Lower leg skin (tissue), 4 donors: ENCODE measurements at regions not wholly inside any gene's neighbourhood (a gene's known extent, or its start where the extent isn't known, plus 50 kb on each side); places are given as distances from the start of the nearest gene placed in this dataset.

Experiments
- DNase-seq, 2 donors: peaks; one replicate each; pipeline ENCODE4 v3.0.0-alpha.2; 2019; ENCODE audit warnings: low spot score in 2 of 2
- H3K4me3 ChIP-seq: fragments of 200-600 bp; sonication (generic); 2 replicates; pipeline ENCODE4 v1.5.1; 2017; ENCODE audit warnings: mild to moderate bottlenecking, low read depth; ENCODE audit not compliant: poor library complexity, severe bottlenecking
- CTCF ChIP-seq, 3 donors: fragments of 450-650 bp; IDR thresholded peaks; one replicate each; pipeline ENCODE4 v1.5.1; 2016; ENCODE audit warnings: antibody characterized with exemption in 3 of 3, mild to moderate bottlenecking in 3 of 3, moderate library complexity in 2 of 3
- POLR2A ChIP-seq, 2 donors: fragments of 450-650 bp; IDR thresholded peaks; one replicate each; pipeline ENCODE4 v1.6.1; 2016 to 2017; ENCODE audit warnings: antibody characterized with exemption in 2 of 2, mild to moderate bottlenecking in 1 of 2, moderate library complexity in 1 of 2
- WGBS, 2 donors: methylation state at CpG; one replicate each; pipeline ENCODE4 v1.1.5; 2018; 5-methylcytosine and 5-hydroxymethylcytosine counted together
- intact Hi-C: fragments of 100-400 bp; cut with DNase I; formaldehyde crosslinking; loops from one replicate; pipeline ENCODE4 v1.15.0; 2023; ENCODE audit warnings: low total_unique reads

GRCh38 chr5:116827078-116827477, 252.5 kb upstream of the SEMA6A start:
- H3K4me3 ChIP-seq = no peak overlapping the region
- no peak for TF ChIP-seq CTCF (IDR thresholded peaks at IDR 0.05)
- no peak for TF ChIP-seq POLR2A (IDR thresholded peaks at IDR 0.05)
- intact Hi-C loops = no loop called here
- DNase-seq = no peak

GRCh38 chr5:116825486-116825885, 250.9 kb upstream of the SEMA6A start:
- intact Hi-C loops = no loop called here
- no peak overlapping the region for H3K4me3 ChIP-seq
- 83 to 91% methylated on average over 1 of the region's 1 CpG for WGBS, 2 donors
- no peak for TF ChIP-seq POLR2A (IDR thresholded peaks at IDR 0.05)
- no peak for TF ChIP-seq CTCF (IDR thresholded peaks at IDR 0.05)
- DNase-seq = no peak

- intact Hi-C loops = no loop called here
- no peak for DNase-seq
- TF ChIP-seq CTCF (IDR thresholded peaks at IDR 0.05) (no peak), POLR2A (IDR thresholded peaks at IDR 0.05) (no peak)
- 67 to 80% methylated on average over 3 of the region's 3 CpGs for WGBS, 2 donors
- H3K4me3 ChIP-seq = no peak overlapping the region
Measured at GRCh38 chr5:116824751-116825438, 250.3 kb upstream of the SEMA6A start.

- no peak for DNase-seq
- intact Hi-C loops = no loop called here
- 77 to 83% methylated on average over 10 of the region's 10 CpGs for WGBS, 2 donors
- H3K4me3 ChIP-seq = no peak overlapping the region
- no peak for TF ChIP-seq POLR2A (IDR thresholded peaks at IDR 0.05)
- TF ChIP-seq CTCF (IDR thresholded peaks at IDR 0.05) = no peak
Measured at GRCh38 chr5:116814626-116815385, 240.2 kb upstream of the SEMA6A start.

- WGBS, 2 donors = 84 to 92% methylated on average over 2 of the region's 2 CpGs
- intact Hi-C loops = no loop called here
- TF ChIP-seq CTCF (IDR thresholded peaks at IDR 0.05) (no peak), POLR2A (IDR thresholded peaks at IDR 0.05) (no peak)
- no peak overlapping the region for H3K4me3 ChIP-seq
- DNase-seq = no peak
Measured at GRCh38 chr5:116813906-116814305, 239.3 kb upstream of the SEMA6A start.
